WTC11 (cell line): ENCODE measurements at regions not wholly inside any gene's neighbourhood (a gene's known extent, or its start where the extent isn't known, plus 50 kb on each side); places are given as distances from the start of the nearest gene placed in this dataset.

Experiments
- NFYB ChIP-seq: sonication (generic); formaldehyde crosslinking; conservative IDR thresholded peaks from 2 replicates; pipeline ENCODE4 v1.8.0; 2022; ENCODE audit warnings: low read depth, missing genetic modification reagents
- USF2 ChIP-seq: sonication (generic); formaldehyde crosslinking; IDR thresholded peaks from 2 replicates; pipeline ENCODE4 v1.8.1; 2023; ENCODE audit warnings: mild to moderate bottlenecking, missing genetic modification reagents, moderate library complexity
- ZNF263 ChIP-seq: sonication (generic); formaldehyde crosslinking; IDR thresholded peaks from 2 replicates; pipeline ENCODE4 v1.8.1; 2022; ENCODE audit warnings: low read depth, mild to moderate bottlenecking, moderate library complexity, missing genetic modification reagents
- ZNF512 ChIP-seq: sonication (generic); formaldehyde crosslinking; IDR thresholded peaks from 2 replicates; pipeline ENCODE4 v1.8.1; 2022; ENCODE audit warnings: missing genetic modification reagents, borderline replicate concordance

GRCh38 chr3:11718637-11719405, 75.1 kb upstream of the VGLL4 start:
- TF ChIP-seq USF2 (CRISPR knock-in tag): no peak
- no peak for TF ChIP-seq ZNF263 (CRISPR knock-in tag)
- no peak for TF ChIP-seq ZNF512 (CRISPR knock-in tag)
- TF ChIP-seq NFYB (CRISPR knock-in tag): no peak
